Fibroblast of skin of abdomen (primary cell): ENCODE measurements at regions not wholly inside any gene's neighbourhood (a gene's known extent, or its start where the extent isn't known, plus 50 kb on each side); places are given as distances from the start of the nearest gene placed in this dataset.
"Not testable (repeated sequence)": the region's sequence is repeated elsewhere in the genome, so short reads cannot be mapped to it uniquely, and the experiment has no call there.

Experiments
- DNase-seq: peaks from one replicate; pipeline ENCODE4 v3.0.0-alpha.2; 2013

DNA sequence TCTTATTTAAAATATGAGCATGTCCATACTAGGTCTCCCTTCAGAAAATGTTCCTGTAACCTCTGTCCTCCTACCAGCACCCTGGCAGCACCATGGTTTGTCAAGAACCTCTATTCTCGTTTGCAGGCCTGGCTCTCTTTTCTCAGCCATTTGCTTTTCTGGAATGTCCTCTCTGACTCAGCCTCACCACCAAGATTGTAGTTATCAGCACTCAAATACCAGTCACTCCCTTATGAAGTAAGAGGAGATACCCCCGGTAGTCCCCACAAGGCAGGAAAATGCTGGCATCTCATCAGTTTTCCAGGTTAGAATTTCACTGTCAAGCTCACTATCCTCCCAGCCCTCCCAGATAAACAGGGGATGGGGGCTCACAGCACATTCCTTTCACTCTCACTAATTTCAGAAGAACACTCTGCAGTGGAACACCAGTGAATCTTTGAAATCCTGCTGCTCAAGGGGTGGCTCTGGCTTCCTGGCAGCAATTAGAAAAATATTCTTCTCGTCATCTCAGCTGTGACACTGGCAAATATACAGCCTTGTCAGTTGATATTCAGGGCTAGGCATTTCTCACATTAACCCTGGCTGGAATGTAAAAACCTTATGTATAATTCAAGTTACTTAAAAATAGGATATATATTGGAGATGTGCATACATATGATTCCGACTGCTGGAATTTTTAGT, 129.2 kb downstream of the TBX18 start:
- peak; percentile 54 for DNase-seq

DNA sequence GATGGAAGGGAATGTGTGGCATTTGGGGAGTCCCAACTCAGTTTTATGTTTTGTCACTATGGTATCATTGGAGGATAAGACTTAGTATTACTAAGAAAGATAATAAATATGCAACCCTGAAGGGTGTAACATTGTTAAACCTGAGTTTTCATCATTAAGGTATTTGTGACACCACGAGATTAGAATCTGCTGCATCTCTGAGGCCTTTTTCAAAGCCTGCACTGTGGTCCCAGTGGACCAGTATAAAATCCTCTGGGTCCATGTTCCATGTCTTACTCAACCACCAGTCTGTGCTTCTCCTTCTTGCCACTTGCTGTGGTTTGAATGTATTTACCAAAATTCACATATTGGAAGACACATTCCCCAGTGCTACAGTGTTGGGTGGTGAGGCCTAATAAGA, 130.6 kb downstream of the TBX18 start:
- no peak for DNase-seq

DNA sequence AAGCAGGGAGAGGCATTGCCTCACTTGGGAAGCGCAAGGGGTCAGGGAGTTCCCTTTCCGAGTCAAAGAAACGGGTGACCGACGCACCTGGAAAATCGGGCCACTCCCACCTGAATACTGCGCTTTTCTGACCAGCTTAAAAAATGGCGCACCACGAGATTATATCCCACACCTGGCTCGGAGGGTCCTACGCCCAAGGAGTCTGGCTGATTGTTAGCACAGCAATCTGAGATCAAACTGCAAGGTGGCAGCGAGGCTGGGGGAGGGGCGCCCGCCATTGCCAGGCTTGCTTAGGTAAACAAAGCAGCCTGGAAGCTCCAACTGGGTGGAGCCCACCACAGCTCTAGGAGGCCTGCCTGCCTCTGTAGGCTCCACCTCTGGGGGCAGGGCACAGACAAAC, 137.9 kb downstream of the TBX18 start:
- not testable (repeated sequence) for DNase-seq

DNA sequence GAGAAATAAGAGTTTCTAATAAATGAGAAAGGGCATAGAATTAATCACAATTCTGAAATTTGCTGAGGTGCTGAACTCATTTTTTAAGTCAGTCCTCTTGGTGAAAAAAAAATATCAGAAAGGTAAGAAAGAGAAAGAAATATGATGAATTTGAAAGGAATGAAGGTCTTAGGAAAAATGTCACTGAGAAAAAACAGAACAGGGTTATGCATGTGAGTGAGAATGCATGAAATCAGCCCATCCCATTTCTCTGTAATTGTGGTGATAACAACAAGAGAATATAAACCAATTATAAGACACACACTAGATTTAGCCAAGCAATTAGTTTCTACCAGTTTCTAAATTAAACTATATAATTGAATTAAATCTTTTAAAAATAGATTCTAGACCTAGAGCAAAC, 138.9 kb downstream of the TBX18 start:
- DNase-seq = no peak

- peak; percentile 90 for DNase-seq
These were observed 140.3 kb downstream of the TBX18 start for GRCh38 chr6:84623956-84624680.

GRCh38 chr6:84618836-84619235, 145.6 kb downstream of the TBX18 start:
- peak; percentile 62 for DNase-seq

GRCh38 chr6:84618046-84618752, 146.2 kb downstream of the TBX18 start:
- DNase-seq = peak; percentile 88

DNA sequence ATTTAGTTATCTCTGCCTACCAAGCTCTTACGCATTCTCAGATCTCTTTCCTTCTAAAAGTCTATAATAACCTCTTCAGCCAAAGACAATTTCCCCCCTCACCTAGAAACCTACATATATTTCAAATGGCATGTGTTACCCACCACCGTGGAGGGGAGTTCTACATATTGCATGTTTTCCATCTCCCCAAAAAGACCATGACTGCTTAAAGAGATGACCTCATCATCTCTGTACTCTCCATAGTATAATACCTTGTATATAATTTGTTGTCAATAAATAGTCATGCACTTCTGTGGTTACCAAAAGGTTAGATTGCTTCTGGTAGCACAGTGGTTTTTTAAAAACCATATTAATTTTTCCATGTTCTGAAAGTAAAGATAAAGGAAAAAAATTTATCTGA, 148.4 kb downstream of the TBX18 start:
- DNase-seq = no peak

DNA sequence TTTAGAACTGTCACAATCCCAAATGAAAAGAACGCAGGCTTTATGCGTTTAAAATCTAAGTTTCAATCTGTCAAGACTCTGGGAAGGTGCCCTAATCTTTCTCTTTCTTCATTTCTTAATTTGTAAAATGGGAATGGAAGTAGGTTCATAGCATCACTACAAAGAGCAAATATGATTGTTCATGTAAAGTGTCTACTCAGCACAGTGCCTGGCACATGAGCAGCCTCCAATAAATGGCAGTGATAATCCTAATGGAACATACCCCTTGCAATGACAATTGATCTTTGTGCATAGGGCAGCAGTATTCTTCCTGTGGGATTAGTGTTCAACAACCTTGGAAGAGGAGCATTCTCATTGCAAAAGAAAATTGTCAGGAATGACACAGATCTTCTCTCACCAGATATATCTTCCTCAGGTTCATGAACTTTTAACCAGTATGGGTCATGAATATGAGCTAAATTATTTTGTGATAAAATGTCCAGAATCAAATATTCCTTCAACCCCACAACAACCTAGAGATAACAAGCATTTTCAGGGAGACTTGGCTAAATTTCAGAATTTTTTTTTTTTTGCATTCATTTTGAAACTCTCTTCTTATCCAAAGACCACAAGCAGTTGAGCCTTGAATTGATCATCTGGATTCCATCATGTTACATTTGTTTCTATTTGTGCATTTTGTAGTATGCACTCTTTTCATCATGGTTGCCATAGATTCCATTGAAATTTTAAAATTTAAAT, 149.1 kb downstream of the TBX18 start:
- no peak for DNase-seq

GRCh38 chr6:84606860-84607259, 157.5 kb downstream of the TBX18 start:
- peak; percentile 55 for DNase-seq

GRCh38 chr6:84605298-84605697, 159.1 kb downstream of the TBX18 start:
- DNase-seq = no peak

- no peak for DNase-seq
These were observed 163.0 kb downstream of the TBX18 start for GRCh38 chr6:84601366-84601765.

GRCh38 chr6:84599991-84600390, 164.4 kb downstream of the TBX18 start:
- DNase-seq = no peak

- DNase-seq = no peak
These were observed 167.0 kb downstream of the TBX18 start for GRCh38 chr6:84597238-84597875.

DNA sequence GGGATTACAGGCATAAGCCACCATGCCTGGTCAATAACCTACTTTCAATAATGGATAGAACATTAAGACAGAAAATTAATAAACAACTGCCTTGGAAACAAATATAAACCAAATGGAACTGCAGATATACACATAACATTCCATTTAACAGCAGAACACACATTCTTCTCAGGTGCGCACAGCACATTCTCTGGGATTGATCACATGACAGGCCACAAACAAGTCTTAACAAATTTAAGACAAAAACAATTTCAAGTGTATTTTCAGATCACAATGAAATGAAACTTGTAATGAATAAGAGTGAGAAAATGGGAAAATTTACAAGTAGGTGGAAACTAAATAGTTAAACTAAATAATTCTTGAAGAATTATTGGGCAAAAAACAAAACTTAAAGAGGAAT, 167.9 kb downstream of the TBX18 start:
- no peak for DNase-seq

DNA sequence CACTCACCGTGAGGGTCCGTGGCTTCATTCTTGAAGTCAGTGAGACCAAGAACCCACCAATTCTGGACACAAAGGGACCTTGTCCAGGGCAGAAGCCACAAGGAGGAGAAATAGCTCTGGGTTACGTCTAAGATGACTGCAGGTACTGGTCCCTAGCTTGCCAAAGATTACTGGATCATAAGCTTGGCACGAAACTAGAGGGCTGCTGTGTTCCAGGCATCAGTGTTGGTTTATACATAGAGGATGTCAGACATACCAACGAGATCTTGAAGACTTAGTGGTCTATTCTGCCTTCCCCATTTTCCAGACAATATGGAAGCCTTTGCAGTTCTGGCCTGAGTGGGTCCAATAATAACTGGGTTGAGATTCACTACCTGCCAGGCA, 175.7 kb downstream of the TBX18 start:
- DNase-seq = no peak

- DNase-seq = not testable (repeated sequence)
These were observed 176.3 kb downstream of the TBX18 start for GRCh38 chr6:84587994-84588696.

DNA sequence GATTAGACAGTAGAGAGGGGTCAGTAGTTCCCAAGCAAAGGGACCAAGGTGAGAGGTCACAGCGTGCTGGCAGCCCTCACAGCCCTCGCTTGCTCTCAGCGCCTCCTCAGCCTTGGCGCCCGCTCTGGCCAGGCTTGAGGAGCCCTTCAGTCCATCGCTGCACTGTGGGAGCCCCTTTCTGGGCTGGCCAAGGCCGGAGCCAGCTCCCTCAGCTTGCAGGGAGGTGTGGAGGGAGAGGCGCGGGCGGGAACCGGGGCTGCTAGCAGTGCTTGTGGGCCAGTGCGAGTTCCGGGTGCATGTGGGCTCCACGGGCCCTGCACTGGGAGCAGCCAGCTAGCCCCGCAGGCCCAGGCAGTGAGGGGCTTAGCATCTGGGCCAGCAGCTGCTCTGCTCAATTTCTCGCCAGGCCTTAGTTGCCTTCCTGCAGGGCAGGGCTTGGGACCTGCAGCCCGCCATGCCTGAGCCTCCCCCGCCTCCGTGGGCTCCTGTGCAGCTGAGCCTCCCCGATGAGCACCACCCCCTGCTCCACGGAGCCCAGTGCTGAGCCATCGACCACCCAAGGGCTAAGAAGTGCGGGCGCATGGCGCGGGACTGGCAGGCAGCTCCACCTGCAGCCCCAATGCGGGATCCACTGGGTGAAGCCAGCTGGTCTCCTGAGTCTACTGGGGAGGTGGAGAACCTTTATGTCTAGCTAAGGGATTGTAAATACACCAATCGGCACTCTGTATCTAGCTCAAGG, 177.0 kb downstream of the TBX18 start:
- not testable (repeated sequence) for DNase-seq

- DNase-seq = no peak
These were observed 180.6 kb downstream of the TBX18 start for GRCh38 chr6:84583784-84584183.

DNA sequence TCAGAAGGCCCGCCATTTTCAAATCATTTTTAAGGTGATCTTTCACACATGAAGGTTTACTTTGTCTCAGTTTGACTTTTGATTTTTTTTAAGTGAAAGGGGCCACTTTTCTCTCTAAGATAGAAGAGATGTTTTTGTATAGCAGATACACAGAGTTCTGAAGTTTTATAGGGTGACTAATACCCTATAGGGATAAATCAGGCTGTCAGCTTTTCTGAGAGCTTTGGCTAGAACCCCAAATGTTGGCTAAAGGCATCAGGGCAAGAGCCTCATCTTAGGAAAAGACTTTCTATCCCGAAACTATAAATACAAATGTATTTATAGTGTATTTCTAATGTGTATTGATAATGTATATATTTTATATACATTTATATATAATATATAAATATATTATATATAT, 181.4 kb downstream of the TBX18 start:
- DNase-seq = peak; percentile 45
